HG02938 (cell line): ENCODE measurements at regions not wholly inside any gene's neighbourhood (a gene's known extent, or its start where the extent isn't known, plus 50 kb on each side); places are given as distances from the start of the nearest gene placed in this dataset.
"Not testable (repeated sequence)": the region's sequence is repeated elsewhere in the genome, so short reads cannot be mapped to it uniquely, and the experiment has no call there.

Experiments
- ATAC-seq: cut with Tn5 transposase; IDR thresholded peaks from one replicate; pipeline ENCODE4 v1.9.1; 2021; ENCODE audit warnings: mild to moderate bottlenecking, moderate library complexity; ENCODE audit not compliant: unreplicated experiment

- ATAC-seq, result no peak
Observed at GRCh38 chr2:175832866-175833265, 169.2 kb downstream of the LNPK start.

GRCh38 chr2:175829741-175830140, 172.3 kb downstream of the LNPK start:
- no peak for ATAC-seq

GRCh38 chr2:175827856-175828255, 174.2 kb downstream of the LNPK start:
- no peak for ATAC-seq

- ATAC-seq, result no peak
Observed at GRCh38 chr2:175824243-175824642, 177.8 kb downstream of the LNPK start.

GRCh38 chr2:175823707-175824073, 178.4 kb downstream of the LNPK start:
- ATAC-seq, result no peak

- ATAC-seq, result no peak
Observed at GRCh38 chr2:175823002-175823706, 178.9 kb downstream of the LNPK start.

- ATAC-seq, result no peak
Observed at GRCh38 chr2:175817221-175817620, 184.8 kb downstream of the LNPK start.

GRCh38 chr2:175815537-175815936, 186.5 kb downstream of the LNPK start:
- no peak for ATAC-seq

- ATAC-seq, result no peak
Observed at GRCh38 chr2:175811971-175812370, 190.1 kb downstream of the LNPK start.

- no peak for ATAC-seq
Observed at GRCh38 chr2:175808858-175809257, 193.2 kb downstream of the LNPK start.

GRCh38 chr2:175808078-175808477, 194.0 kb downstream of the LNPK start:
- no peak for ATAC-seq

GRCh38 chr2:175807031-175807873, 194.8 kb downstream of the LNPK start:
- no peak for ATAC-seq

- no peak for ATAC-seq
Observed at GRCh38 chr2:175806570-175806969, 195.5 kb downstream of the LNPK start.

- ATAC-seq, result no peak
Observed at GRCh38 chr2:175806125-175806490, 196.0 kb downstream of the LNPK start.

- no peak for ATAC-seq
Observed at GRCh38 chr2:175805442-175806124, 196.5 kb downstream of the LNPK start.

GRCh38 chr2:175804122-175804521, 197.9 kb downstream of the LNPK start:
- ATAC-seq, result no peak

GRCh38 chr2:175796422-175796821, 205.6 kb downstream of the LNPK start:
- not testable (repeated sequence) for ATAC-seq

- no peak for ATAC-seq
Observed at GRCh38 chr2:175793648-175794047, 208.4 kb downstream of the LNPK start.

- ATAC-seq, result no peak
Observed at GRCh38 chr2:175792881-175793280, 209.2 kb downstream of the LNPK start.

GRCh38 chr2:175792199-175792598, 209.9 kb downstream of the LNPK start:
- ATAC-seq, result no peak

GRCh38 chr2:175786471-175787124, 215.5 kb downstream of the LNPK start:
- ATAC-seq, result no peak
